ENCODE measurements at regions not wholly inside any gene's neighbourhood (a gene's known extent, or its start where the extent isn't known, plus 50 kb on each side); places are given as distances from the start of the nearest gene placed in this dataset.

DNA sequence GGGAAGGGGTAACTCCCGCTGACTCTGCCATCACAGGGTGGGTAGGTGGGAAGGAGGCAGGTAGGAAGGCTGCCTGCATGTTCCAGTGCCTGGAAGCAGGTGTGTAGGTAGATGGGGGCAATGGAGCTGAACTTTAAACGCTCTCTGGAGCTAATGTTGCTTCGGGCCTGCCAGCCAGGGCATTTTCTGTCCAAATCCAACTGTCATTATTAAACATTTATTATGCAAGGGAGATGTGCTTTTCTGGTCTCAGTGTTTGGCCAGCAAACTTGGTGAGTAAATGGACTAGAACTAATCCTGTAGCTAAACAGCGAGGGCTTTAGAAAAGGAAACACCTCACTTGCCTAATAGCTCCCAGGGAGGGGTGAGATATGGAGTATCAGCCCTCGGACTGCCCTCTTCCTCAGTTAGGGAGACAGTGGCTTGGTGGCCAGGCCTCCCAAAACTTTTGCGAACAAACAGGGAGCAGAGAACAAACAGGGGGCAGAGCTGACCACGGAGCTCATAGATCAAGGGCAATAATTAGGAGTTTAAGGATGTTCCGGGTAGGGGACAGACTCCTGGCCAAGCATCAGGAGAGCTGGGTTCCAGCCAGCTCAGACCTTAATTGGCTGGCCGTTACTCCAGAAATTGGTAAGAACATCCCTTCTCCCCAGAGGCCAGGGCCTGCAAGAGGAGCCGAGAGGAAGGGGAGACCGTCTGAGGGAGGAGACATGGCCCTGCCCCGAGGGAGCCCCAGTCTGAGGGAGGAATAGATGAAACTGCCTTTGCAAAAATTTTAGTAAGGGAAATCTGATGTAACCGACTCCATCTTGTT, 131.1 kb downstream of the VEGFA start:
- TF ChIP-seq, protein P1, sequence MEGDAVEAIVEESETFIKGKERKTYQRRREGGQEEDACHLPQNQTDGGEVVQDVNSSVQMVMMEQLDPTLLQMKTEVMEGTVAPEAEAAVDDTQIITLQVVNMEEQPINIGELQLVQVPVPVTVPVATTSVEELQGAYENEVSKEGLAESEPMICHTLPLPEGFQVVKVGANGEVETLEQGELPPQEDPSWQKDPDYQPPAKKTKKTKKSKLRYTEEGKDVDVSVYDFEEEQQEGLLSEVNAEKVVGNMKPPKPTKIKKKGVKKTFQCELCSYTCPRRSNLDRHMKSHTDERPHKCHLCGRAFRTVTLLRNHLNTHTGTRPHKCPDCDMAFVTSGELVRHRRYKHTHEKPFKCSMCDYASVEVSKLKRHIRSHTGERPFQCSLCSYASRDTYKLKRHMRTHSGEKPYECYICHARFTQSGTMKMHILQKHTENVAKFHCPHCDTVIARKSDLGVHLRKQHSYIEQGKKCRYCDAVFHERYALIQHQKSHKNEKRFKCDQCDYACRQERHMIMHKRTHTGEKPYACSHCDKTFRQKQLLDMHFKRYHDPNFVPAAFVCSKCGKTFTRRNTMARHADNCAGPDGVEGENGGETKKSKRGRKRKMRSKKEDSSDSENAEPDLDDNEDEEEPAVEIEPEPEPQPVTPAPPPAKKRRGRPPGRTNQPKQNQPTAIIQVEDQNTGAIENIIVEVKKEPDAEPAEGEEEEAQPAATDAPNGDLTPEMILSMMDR (conservative IDR thresholded peaks at IDR 0.05; ENCODE audit: low read depth, low read length) = no peak
- TF ChIP-seq EZH2phosphoT487 (IDR thresholded peaks at IDR 0.05; ENCODE audit: borderline replicate concordance, low read length) = no peak
